ENCODE measurements at regions not wholly inside any gene's neighbourhood (a gene's known extent, or its start where the extent isn't known, plus 50 kb on each side); places are given as distances from the start of the nearest gene placed in this dataset.
A peak's percentile ranks its signal among the peaks of the same experiment; 100 is the strongest.

DNA sequence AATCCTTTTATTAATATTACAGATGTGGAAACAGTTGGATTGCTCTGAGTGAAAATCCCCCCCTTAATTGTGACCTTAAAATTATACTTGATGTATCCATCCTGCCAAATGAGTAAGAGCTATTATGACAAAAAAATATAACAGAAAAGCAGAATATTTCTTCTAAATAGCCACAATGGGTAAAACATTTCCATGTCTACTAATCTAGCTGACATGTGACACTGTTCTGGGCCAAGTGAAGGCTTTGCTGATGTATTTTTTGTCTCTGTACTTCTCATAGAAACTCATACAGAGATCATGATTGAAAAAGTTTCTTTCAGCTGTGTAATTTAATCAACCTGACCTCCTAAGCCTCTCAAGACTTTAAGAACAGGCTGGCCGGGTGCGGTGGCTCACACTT is 569.1 kb upstream of the ZFP42 start:
- TF ChIP-seq CTCF (conservative IDR thresholded peaks at IDR 0.05; ENCODE audit: low read depth, low read length) = no peak
- no peak for DNase-seq (ENCODE audit: low read depth)
- H3K4me3 ChIP-seq (ENCODE audit: low read depth, low read length) = no peak overlapping the region

GRCh38 chr4:187432310-187432709 is 563.3 kb upstream of the ZFP42 start:
- DNase-seq (ENCODE audit: low read depth) = no peak
- no peak overlapping the region for H3K4me3 ChIP-seq (ENCODE audit: low read depth, low read length)
- TF ChIP-seq CTCF (conservative IDR thresholded peaks at IDR 0.05; ENCODE audit: low read depth, low read length) = no peak

- H3K4me3 ChIP-seq (ENCODE audit: low read depth, low read length) = no peak overlapping the region
Observed at GRCh38 chr4:187433141-187433540, 562.4 kb upstream of the ZFP42 start.

GRCh38 chr4:187436251-187436650 is 559.3 kb upstream of the ZFP42 start:
- H3K4me3 ChIP-seq (ENCODE audit: low read depth, low read length) = no peak overlapping the region
- no peak for TF ChIP-seq CTCF (conservative IDR thresholded peaks at IDR 0.05; ENCODE audit: low read depth, low read length)
- no peak for DNase-seq (ENCODE audit: low read depth)

More at GRCh38 chr4:187433141-187433540, 562.4 kb upstream of the ZFP42 start:
- TF ChIP-seq CTCF (conservative IDR thresholded peaks at IDR 0.05; ENCODE audit: low read depth, low read length) = no peak
- DNase-seq (ENCODE audit: low read depth) = no peak

DNA sequence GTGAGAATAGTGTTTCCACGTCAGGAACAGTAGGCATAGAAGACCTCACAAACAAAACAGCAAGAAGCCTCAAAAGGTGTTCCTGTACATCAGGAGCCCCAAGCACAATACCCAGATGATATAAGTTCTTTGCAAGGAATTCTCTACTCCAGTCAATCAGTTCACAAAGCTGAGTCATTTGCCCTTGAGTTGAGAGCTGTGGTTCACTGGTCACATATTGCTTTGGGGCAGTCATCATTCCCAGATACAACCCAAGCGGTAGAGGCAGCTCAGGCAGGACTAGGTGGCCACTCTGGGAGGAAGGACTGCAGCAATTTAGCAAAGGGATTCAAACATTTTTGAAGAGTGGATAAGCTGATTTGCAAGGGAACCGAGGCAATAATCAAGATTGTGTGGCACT is 551.5 kb upstream of the ZFP42 start:
- no peak overlapping the region for H3K4me3 ChIP-seq (ENCODE audit: low read depth, low read length)
- DNase-seq (ENCODE audit: low read depth) = peak; percentile 10
- no peak for TF ChIP-seq CTCF (conservative IDR thresholded peaks at IDR 0.05; ENCODE audit: low read depth, low read length)

DNA sequence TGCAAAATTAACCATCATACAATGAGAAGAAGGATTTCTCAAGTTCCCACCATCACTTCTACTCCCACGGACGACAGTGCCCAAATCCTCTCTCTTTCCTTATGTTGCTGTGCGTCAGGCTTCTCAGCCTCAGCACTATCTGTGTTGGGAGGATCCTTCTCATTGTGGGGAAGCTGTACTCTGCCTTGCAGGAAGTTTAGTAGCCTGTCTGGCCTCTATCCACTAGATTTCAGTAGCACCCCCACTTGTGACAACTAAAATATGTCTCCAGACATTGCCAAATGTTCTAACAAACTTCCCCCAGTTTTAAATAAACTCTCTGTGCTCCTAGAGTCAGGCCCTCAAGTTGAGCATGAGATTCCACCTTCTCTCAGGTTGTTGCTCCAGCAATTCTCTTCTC is 545.9 kb upstream of the ZFP42 start:
- no peak overlapping the region for H3K4me3 ChIP-seq (ENCODE audit: low read depth, low read length)
- DNase-seq (ENCODE audit: low read depth) = no peak

More for the DNA sequence above, 545.9 kb upstream of the ZFP42 start:
- TF ChIP-seq CTCF (conservative IDR thresholded peaks at IDR 0.05; ENCODE audit: low read depth, low read length) = no peak
